GM19463 (cell line): ENCODE measurements at regions not wholly inside any gene's neighbourhood (a gene's known extent, or its start where the extent isn't known, plus 50 kb on each side); places are given as distances from the start of the nearest gene placed in this dataset.
"Not testable (repeated sequence)": the region's sequence is repeated elsewhere in the genome, so short reads cannot be mapped to it uniquely, and the experiment has no call there.

Experiments used
- ATAC-seq: cut with Tn5 transposase; IDR thresholded peaks from one replicate; pipeline ENCODE4 v1.9.1; 2021; ENCODE audit warnings: mild to moderate bottlenecking, moderate library complexity; ENCODE audit not compliant: unreplicated experiment

DNA sequence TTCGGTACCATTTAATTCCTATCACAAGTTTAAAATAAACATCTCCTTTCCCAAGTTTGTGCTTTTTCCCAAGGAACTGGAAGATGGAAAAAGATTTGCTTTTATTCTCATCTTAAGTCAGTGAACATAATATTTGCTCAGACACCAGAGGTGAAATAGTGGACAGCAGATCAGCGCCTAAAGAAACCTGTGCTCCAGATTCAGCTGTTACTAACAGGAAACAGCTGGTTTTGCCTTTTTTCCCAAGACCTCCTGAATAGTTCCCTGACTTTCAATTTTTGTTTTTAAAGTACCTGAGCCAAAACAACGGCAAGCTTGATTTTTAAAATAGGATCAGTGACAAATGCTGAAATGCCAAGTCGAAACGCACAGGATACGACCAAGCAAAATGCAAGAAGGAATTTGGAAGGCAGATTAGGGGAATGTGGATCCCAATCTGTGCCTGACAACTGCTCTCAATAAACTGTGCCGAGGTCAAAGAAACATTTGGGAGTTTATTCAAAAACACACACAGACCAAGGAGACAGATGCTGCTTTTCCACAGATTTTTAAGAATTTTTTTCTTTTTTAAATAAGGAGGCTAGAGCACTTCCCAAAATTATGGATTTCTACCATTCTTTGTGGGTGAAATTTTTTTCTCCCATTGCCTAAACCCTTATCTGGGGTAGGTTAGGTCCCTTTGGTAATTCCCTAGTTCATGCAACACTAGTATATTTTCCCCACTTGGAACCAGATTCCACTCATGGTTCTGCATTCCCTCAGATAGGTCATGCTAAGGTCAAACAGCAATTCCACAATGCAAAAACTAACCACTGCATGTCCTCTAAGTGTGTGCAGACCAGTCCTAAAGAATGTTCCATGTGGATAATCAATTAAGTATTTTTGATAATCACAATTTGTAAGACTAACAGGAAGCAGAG lies 121.5 kb upstream of the PDE1A start:
- ATAC-seq: no peak

DNA sequence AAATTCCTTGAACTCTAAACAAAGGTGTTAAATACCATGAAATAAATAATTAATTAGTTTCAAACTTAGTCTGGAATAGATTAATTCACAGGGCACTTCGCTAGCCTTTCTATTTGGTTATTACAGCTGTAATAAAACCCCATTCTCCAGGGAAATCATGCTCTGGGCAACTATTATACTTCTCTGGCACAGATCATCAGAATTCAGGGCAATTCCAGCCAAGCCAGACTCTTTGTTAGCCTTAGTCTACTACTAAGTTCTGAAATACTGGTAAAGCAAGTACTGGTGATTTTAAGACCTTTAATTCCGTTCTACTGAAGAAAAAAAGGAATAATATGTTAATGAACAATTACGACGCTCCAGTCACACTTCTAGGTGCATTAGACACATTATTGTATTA lies 123.4 kb upstream of the PDE1A start:
- no peak for ATAC-seq

DNA sequence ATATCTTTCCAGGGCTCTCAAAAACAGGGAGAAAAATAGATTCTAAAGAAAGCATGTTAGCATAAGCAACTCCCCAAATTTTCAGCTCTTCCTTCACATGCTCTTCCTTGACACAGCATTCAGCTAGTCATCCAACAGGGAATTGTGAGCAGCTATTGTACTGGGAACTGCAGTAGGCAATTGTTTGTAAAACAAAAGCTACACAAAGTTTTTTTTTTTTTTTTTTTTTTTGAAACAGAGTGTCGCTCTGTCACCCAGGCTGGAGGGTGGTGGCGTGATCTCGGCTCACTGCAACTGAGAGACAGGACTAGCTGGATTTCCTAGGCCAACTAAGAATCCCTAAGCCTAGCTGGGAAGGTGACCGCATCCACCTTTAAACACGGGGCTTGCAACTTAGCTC lies 125.4 kb upstream of the PDE1A start:
- ATAC-seq: not testable (repeated sequence)

DNA sequence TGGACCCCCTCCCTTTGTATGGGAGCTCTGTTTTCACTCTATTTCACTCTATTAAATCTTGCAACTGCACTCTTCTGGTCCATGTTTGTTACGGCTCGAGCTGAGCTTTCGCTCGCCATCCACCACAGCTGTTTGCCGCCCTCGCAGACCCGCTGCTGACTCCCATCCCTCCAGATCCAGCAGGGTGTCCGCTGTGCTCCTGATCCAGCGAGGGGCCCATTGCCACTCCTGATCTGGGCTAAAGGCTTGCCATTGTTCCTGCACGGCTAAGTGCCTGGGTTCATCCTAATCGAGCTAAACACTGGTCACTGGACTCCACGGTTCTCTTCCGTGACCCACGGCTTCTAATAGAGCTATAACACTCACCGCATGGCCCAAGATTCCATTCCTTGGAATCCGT lies 125.9 kb upstream of the PDE1A start:
- ATAC-seq: not testable (repeated sequence)

DNA sequence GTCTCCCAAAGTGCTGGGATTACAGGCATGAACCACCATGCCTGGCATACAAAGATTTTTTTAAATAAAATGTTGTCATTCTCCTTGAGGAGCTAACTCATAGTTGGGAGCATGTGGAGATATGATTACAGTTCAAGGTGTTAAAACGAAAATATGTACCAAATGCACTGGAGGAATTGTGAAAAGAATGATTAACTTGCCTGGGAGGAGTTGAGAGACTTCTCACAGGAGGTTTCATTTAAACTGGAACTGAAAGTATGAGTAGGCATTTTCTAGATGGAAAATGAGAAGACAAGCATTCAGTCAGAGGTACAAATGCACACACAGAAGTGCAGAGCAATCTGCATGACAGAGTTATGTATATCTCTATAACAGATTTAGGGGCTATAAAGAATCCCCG lies 126.6 kb upstream of the PDE1A start:
- peak; percentile 100 for ATAC-seq

DNA sequence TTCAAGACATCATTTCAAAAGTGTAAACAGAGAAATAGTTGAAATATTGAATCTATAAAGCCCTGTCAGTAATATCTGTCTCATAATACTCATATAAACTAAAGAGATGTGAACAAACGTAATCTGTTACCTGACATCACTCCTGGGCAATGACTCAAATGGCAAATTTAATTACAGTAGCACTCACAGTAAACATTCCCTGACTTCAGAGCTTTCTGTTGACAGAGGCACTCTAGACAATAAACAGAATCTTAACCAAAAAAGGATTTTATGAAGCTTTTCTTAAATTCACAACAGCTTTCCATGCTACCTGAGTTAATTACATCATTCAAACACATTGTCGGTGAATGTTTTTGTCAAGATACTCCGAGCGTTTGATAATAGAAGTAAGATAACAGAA lies 128.1 kb upstream of the PDE1A start:
- ATAC-seq: no peak

DNA sequence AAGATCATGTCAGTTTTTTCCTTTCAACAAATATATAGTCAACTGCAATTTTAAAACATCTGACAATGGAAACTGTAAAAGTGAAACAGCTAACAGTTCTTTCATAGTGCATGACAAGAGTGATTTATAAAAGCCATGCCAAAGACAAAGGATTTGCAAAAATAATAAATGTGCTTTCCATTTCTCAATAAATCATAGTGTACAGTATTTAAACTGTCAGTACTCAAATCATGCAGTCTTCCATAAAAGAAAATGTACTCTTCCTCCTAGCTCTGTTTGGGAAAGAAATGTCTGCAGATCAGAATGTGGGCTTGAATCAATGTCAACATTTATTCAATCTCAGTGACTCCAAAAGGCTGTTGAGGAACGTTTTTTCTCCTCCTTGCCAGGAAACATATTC lies 131.7 kb upstream of the PDE1A start:
- no peak for ATAC-seq

DNA sequence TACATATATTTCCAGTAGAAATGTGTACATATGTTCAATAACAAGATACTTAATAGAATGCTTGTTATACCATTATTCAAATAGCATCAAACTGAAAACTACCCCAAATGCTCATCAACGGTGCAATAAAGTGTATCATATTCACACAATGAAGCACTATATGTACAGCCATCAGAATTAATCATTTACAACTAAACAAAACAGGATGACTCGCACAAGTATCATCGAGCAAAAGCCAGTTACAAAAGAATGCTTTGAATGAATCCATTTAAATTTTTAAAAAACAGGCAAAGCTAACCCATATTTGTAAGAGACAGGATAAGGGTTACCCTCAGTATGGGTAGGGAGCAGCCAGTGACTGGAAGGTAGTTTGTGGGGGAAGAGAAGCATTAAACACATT lies 132.8 kb upstream of the PDE1A start:
- ATAC-seq: no peak

DNA sequence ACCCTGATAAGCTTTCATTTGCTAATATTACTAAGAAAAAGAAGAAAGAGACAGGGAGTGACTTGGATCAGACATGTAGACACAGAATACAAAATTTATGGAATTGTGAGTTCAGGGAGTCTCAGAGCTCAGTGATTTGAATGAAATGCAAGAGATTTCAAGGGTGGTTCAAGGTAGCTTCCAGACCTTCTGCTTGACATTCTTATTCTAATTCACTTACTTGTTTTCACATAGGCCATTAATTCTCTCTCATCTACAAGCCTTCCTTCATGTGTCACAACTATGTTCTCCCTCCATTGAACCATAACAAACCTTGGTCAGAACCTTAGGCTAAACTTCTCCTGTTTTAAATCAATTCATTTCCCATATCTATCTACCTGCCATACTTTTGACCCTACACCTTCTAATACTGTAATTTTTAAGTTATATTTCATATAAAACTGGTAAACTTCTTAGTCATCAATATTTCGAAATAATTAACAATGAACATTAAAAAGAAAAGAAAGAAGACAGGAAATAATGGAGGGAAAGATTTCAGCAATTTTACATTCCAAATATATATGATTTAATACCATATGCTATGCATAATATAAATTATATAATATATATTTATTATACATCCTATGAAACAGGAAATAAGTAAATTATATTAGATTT lies 139.2 kb upstream of the PDE1A start:
- ATAC-seq: no peak

DNA sequence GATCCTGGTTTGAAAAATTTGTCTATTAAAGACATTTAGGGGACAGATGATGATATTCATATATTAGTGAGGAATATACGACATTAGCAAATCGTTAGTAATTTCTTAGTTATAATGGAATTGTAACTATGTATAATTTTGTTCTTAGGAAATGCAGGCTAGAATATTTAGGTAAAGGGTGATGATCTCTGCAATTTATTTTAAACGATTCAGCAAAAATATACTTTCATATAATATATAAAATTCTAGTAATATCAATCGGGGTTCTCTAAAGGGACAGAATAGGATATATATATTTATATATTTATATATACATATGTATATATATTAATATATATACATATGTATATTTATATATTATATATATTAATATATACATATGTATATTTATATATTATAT lies 142.5 kb upstream of the DNAJC10 start:
- ATAC-seq: no peak

DNA sequence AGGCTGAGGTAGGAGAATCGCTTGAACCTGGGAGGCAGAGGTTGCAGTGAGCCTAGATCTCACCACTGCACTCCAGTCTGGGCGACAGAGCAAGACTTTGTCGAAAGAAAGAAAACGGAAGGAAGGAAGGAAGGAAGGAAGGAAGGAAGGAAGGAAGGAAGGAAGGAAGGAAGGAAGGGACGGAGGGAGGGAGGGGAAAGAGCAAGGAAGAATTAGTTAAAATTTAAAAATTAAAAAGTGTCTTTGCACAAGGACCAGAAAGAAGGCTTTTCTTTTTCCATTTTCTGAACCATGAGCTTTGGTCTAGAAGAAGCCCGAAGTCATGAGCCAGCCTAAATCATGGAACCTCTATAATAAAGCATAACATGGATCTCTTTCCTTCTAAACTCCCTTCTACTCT lies 138.2 kb upstream of the DNAJC10 start:
- ATAC-seq: no peak

DNA sequence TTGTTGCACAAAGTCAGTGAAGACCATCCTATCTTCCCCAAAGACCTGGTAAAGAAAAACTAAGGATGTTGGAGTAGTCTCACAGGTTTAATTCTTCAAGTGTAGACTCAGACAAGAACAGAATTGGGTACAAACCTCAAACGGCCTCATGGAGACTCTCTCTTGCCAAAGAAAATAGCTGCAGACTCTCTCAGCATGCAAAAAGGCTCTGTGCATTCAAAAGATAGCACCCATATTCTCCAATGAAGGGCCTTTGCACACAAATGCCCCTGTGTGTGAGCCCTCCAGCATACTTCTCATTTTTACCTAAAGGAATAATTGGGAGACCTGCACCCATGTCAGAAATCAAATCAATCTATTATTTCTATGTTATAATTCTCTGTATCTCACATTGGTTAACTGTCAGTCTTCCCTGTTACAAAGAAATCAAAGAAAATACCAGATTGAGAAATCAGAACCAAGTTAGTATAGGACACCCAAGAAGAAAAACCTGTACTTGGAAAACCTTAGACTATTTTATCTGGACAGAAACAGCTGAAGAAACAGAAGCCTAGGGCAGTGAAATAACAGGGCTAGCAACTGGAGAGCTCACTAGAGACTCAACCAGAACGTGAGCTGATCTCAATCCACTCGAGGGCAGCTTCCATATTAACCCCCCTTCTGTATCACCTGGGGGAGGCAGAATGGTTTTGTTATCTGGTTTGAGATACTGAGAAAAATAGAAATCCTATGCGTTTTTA lies 134.7 kb upstream of the DNAJC10 start:
- ATAC-seq: no peak

DNA sequence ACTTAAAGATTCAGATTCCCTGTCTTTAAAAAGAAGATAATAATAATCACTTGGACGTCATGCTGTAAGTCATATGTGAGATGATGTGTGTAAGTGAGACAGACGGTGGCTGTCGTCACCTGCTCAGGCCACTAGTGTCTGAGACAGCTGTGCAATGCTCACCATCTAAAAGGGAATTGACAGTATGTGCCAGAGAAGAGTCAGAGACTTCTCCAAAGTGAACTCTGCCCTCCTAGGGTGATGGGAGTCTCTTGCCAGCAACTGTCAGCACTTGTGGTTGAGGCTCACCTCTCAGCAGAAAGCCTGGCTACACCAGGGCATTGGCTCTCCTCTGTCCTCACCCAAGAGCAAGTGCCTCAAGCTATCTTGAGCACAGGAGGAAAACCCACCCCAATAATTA lies 131.6 kb upstream of the DNAJC10 start:
- no peak for ATAC-seq

DNA sequence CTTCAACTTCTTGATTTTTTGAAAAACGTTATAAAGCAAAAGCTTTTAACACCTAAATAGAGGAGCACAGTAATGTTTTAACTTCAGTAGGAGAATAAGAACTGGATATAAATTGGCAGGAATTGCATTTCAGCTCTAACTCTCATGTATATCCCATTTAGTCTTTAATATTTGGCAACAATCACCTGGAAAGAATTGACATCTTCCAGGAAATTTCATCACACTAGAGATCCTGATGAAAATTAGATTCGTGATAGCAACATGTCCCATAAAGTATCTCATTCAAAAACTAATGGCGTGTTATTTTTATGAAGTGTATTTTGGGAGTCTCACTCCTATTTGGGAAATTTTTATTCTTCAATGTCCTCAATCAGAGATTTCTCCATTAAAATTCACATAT lies 131.1 kb upstream of the DNAJC10 start:
- no peak for ATAC-seq

DNA sequence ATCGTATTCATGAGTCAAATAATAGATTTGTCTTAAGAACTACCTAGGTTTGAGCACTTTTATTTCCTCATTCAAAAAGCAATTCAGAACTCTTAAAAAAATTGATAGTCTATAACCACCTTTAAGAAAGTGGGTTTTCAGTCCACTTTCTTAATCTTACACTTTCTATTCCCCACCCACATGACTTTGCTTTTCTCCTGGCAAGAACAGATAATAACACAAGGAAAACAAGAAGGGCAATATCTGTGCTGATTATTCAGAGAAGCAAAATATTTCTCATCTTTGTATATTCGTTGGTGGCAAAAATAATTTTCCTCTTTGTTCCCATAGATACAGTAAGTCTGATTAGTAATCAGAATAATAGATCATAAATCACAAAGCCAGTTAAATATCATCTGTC lies 130.6 kb upstream of the DNAJC10 start:
- no peak for ATAC-seq

DNA sequence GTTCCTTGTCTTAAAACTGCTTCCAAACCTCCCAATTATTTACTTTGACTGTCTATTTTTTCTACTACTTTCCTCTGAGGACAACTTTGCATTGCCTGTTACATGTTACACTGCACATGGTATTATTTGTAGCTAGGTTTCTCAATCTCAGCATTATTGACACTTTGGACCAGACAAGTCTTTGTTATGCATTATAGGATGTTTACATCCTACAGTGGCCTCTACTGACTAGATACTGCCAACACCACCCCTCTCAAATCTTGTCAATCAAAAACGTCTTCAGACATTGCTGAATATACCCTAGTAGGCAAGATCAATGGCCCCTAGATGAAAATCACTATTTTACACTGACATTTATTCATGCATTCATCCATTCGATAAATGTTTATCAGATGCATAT lies 129.6 kb upstream of the DNAJC10 start:
- peak; percentile 64 for ATAC-seq

DNA sequence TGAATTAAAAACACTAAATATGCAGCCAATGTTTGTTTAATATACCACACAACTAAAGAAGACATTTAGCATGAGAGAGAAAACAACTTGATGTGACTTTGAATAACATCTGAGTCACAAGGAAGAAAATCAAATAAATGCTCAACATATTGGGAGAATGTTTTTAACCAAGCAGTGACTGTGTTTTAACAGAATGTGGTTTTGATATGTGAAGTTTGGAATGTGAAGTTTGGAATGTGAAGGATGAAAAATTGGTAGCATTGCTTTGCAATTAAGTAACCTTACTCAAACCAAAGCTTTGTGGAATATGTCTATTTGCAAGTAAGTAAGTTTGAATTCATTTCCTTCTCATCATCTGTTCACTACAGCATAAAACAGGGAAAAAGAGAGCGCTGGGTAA lies 128.2 kb upstream of the DNAJC10 start:
- no peak for ATAC-seq

DNA sequence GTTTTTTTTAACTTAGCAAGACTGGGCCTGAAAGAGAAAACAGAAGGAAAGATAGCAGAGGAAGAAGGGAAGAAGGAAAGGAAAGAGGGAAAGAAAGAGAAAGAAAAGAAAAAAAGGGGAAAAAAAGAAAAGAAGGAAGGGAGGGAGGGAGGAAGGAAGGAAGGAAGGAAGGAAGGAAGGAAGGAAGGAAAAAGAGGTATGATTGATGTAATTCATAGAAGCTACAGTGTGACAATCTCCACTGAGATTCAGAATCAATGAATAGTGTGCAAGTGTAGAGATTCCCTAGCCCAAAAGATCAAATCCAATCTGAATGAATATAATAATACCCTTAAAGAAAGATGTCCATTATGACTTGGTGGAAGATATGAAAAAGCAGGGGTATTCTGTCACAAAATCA lies 126.9 kb upstream of the DNAJC10 start:
- no peak for ATAC-seq

DNA sequence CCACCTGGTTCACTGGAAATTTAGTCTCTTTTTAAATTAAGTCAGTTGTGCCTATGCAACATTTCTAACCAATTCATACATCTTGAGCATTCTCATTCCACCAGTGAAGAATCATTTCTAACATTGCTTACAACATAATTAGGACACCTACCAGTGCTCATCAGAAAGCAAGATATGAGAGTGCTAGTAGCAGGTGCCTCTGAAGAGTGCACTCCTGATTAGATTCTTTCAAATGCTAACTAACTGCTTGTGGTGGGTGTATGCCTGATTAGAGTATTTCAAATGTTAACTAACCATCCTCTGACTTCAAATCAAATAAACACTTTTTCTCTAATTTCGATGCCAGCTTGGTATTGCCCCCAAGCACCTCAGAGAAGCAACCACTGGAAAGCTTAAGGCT lies 124.3 kb upstream of the DNAJC10 start:
- ATAC-seq: no peak

DNA sequence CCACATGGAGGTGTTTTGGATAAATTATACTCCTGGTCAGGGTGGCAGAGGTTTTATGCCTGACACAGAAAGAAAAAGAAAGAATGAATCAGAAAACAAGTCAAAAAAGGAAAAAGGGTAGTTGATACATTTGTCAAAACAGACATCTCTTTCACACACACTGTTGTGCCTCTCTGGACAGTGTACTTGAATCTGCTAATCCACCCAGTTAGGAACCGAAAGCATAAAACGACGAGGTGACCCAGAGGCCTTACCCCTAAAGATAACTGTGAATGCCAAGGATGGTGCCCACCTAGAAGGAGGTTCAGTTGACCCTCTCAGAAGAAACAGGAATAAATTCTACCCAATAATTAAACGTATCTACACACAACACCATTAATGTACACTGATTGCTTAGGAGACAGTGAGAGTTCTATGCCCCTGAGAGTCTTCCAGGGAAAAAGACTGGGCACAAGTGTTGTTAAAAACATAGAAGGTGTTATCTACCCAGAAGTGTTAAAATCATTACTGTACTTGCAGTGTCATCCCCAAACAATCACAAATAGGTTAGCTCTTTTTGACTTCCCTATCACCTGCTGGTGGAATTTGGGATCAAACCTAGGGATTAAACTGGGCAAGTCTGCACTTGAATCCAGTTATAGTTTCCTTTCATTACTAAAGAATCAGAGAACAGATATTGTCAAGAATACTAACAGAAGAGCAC lies 123.2 kb upstream of the DNAJC10 start:
- ATAC-seq: no peak

DNA sequence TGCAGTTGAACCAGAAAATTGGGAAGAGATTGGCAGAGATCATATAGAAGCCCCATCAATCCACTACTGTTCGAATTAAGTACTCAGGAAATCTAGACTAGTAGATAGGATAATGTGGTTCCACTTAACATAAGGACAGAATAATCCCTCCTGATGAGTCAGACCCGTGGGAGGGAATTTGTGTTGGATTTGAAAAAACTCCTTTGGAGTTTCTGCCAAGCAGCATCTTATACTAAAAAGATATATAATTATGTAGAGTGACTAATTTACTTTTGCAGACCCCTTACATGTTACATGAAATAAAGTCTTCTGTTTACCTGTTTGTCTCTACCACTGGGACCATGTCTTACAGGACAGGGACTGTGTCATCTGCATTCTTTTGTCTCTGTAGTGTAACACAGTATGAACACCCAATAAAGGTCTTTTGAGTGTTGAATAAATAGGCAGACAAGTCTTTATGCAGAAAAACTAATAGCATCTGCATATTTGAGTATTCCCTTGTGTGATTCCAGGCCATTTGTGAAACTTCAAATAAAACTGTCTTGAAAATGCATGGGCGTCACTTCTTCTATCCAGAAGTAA lies 122.6 kb upstream of the DNAJC10 start:
- ATAC-seq: no peak
